H9 (cell line): ENCODE measurements at regions not wholly inside any gene's neighbourhood (a gene's known extent, or its start where the extent isn't known, plus 50 kb on each side); places are given as distances from the start of the nearest gene placed in this dataset.

Experiments used
- DNase-seq: peaks from one replicate; pipeline ENCODE4 v3.0.0-alpha.2; 2017
- H2AFZ ChIP-seq: one replicate; pipeline ENCODE4 v1.6.1; 2013; ENCODE audit warnings: mild to moderate bottlenecking, low read length, control low read depth, moderate library complexity
- H2AK5ac ChIP-seq: 2 replicates; pipeline ENCODE4 v1.6.1; 2013; ENCODE audit warnings: low read length, control low read depth, mixed read lengths; ENCODE audit not compliant: insufficient read length
- H2BK120ac ChIP-seq: one replicate; pipeline ENCODE4 v1.6.1; 2013; ENCODE audit warnings: low read depth, mild to moderate bottlenecking, low read length, control low read depth, inconsistent platforms; ENCODE audit not compliant: poor library complexity, severe bottlenecking
- H2BK12ac ChIP-seq: 2 replicates; pipeline ENCODE4 v1.6.1; 2013; ENCODE audit warnings: low read length, control low read depth, mixed read lengths, low read depth; ENCODE audit not compliant: insufficient read length
- H2BK15ac ChIP-seq: 2 replicates; pipeline ENCODE4 v1.6.1; 2013; ENCODE audit warnings: low read depth, low read length, control low read depth
- H2BK20ac ChIP-seq: one replicate; pipeline ENCODE4 v1.6.1; 2013; ENCODE audit warnings: low read depth, mild to moderate bottlenecking, low read length, control low read depth, inconsistent platforms; ENCODE audit not compliant: poor library complexity, severe bottlenecking
- H2BK5ac ChIP-seq: 2 replicates; pipeline ENCODE4 v1.6.1; 2013; ENCODE audit warnings: low read length, control low read depth, mixed read lengths; ENCODE audit not compliant: insufficient read length
- H3K14ac ChIP-seq: 2 replicates; pipeline ENCODE4 v1.6.1; 2013; ENCODE audit warnings: low read length, control low read depth; ENCODE audit not compliant: insufficient read depth
- H3K18ac ChIP-seq: 2 replicates; pipeline ENCODE4 v1.6.1; 2013; ENCODE audit warnings: low read depth, mild to moderate bottlenecking, mixed read lengths, low read length, control low read depth; ENCODE audit not compliant: insufficient read length
- H3K23ac ChIP-seq: 2 replicates; pipeline ENCODE4 v1.6.1; 2013; ENCODE audit warnings: low read length, control low read depth, mixed read lengths, low read depth; ENCODE audit not compliant: insufficient read length
- H3K23me2 ChIP-seq: 2 replicates; pipeline ENCODE4 v1.6.1; 2013; ENCODE audit warnings: low read depth, mild to moderate bottlenecking, mixed read lengths, low read length, control low read depth; ENCODE audit not compliant: insufficient read length, poor library complexity, severe bottlenecking
- H3K27ac ChIP-seq: 2 replicates; pipeline ENCODE4 v1.5.1; 2013; ENCODE audit warnings: low read length, control low read depth, mixed read lengths, low read depth; ENCODE audit not compliant: insufficient read length
- H3K27me3 ChIP-seq: 2 replicates; pipeline ENCODE4 v1.6.1; 2013; ENCODE audit warnings: low read length, control low read depth, inconsistent platforms; ENCODE audit not compliant: insufficient read depth
- H3K4ac ChIP-seq: 2 replicates; pipeline ENCODE4 v1.6.1; 2013; ENCODE audit warnings: low read depth, mild to moderate bottlenecking, control low read depth, inconsistent platforms, low read length, moderate library complexity
- H3K4me1 ChIP-seq: 2 replicates; pipeline ENCODE4 v1.6.1; 2013; ENCODE audit warnings: low read length, control low read depth, inconsistent platforms; ENCODE audit not compliant: insufficient read depth
- H3K4me2 ChIP-seq: 2 replicates; pipeline ENCODE4 v1.6.1; 2013; ENCODE audit warnings: low read length, control low read depth, mixed read lengths; ENCODE audit not compliant: insufficient read length, insufficient read depth
- H3K56ac ChIP-seq: 2 replicates; pipeline ENCODE4 v1.6.1; 2013; ENCODE audit warnings: low read depth, mild to moderate bottlenecking, mixed read lengths, low read length, control low read depth; ENCODE audit not compliant: insufficient read length
- H3K79me1 ChIP-seq: 2 replicates; pipeline ENCODE4 v1.6.1; 2013; ENCODE audit warnings: low read depth, mild to moderate bottlenecking, moderate library complexity, low read length, control low read depth, inconsistent platforms; ENCODE audit not compliant: insufficient read depth, poor library complexity, severe bottlenecking
- H3K79me2 ChIP-seq: 2 replicates; pipeline ENCODE4 v1.6.1; 2013; ENCODE audit warnings: low read length, control low read depth, inconsistent platforms; ENCODE audit not compliant: insufficient read depth
- H3K9ac ChIP-seq: 2 replicates; pipeline ENCODE4 v1.6.1; 2013; ENCODE audit warnings: low read length, control low read depth, mixed read lengths; ENCODE audit not compliant: insufficient read length; ENCODE audit errors: extremely low read depth
- H3K9me3 ChIP-seq: one replicate; pipeline ENCODE4 v1.6.1; 2013; ENCODE audit warnings: low read depth, low read length, inconsistent platforms; ENCODE audit not compliant: control insufficient read depth
- H3T11ph ChIP-seq: one replicate; pipeline ENCODE4 v1.6.1; 2013; ENCODE audit warnings: mild to moderate bottlenecking, low read length, control low read depth, inconsistent platforms
- H4K20me1 ChIP-seq: one replicate; pipeline ENCODE4 v1.6.1; 2013; ENCODE audit not compliant: control insufficient read depth, insufficient read length, insufficient read depth
- H4K5ac ChIP-seq: 2 replicates; pipeline ENCODE4 v1.6.1; 2013; ENCODE audit warnings: low read depth, mild to moderate bottlenecking, mixed read lengths, low read length, control low read depth; ENCODE audit not compliant: insufficient read length
- H4K8ac ChIP-seq: replicated peaks from 2 replicates; pipeline ENCODE4 v1.6.1; 2013; ENCODE audit warnings: low read length, control low read depth, mixed read lengths, low read depth; ENCODE audit not compliant: insufficient read length
- H4K91ac ChIP-seq: 2 replicates; pipeline ENCODE4 v1.6.1; 2013; ENCODE audit warnings: low read depth, mild to moderate bottlenecking, moderate library complexity, mixed read lengths, low read length, control low read depth; ENCODE audit not compliant: insufficient read length
- H3K27ac Mint-ChIP-seq, 3 experiments: 2 replicates in 2 of 3; 3 replicates in 1 of 3; pipeline ENCODE4 v1.8.0; 2020 to 2021; ENCODE audit warnings: mixed read lengths in 3 of 3, mild to moderate bottlenecking in 1 of 3, moderate library complexity in 1 of 3
- H3K27me3 Mint-ChIP-seq: 2 replicates; pipeline ENCODE4 v1.8.0; 2021; ENCODE audit warnings: low read depth, mild to moderate bottlenecking, moderate library complexity, mixed read lengths
- H3K36me3 Mint-ChIP-seq, 3 experiments: 2 replicates in 2 of 3; 3 replicates in 1 of 3; pipeline ENCODE4 v1.8.0; 2020 to 2021; ENCODE audit warnings: low read depth in 3 of 3, mixed read lengths in 3 of 3; ENCODE audit not compliant: insufficient read depth in 1 of 3
- H3K4me1 Mint-ChIP-seq, 2 experiments: 2 replicates each; pipeline ENCODE4 v1.8.0; 2020; ENCODE audit warnings: mixed read lengths in 2 of 2
- H3K4me3 Mint-ChIP-seq, 2 experiments: 2 replicates in 1 of 2; 3 replicates in 1 of 2; pipeline ENCODE4 v1.8.0; 2020 to 2021; ENCODE audit warnings: mild to moderate bottlenecking in 2 of 2, mixed read lengths in 2 of 2, moderate library complexity in 1 of 2
- H3K9me3 Mint-ChIP-seq, 2 experiments: 2 replicates in 1 of 2; 3 replicates in 1 of 2; pipeline ENCODE4 v1.8.0; 2020; ENCODE audit warnings: mild to moderate bottlenecking in 2 of 2, mixed read lengths in 2 of 2, moderate library complexity in 1 of 2
- WGBS: extraction: QIAGEN DNeasy Blood & Tissue Kit; methylation state at CpG from one replicate; pipeline ENCODE4 v1.1.7; 2013; ENCODE audit warnings: missing lambda C conversion rate, low lambda C conversion rate, mixed read lengths; ENCODE audit not compliant: insufficient read length; ENCODE audit errors: extremely low coverage; 5-methylcytosine and 5-hydroxymethylcytosine counted together
- TF ChIP-seq, protein P1 (sequence below): fragments of 200-600 bp; sonication (generic); conservative IDR thresholded peaks from 3 replicates; pipeline ENCODE4 v1.8.0; 2021; ENCODE audit warnings: antibody characterized with exemption, mild to moderate bottlenecking

- no peaks in the 10 kb centered on the region for H3K79me1 ChIP-seq
- H2BK5ac ChIP-seq, result no peak overlapping the region
- H3K9me3 Mint-ChIP-seq, result no peaks in the 10 kb centered on the region
- H3K36me3 Mint-ChIP-seq, result no peaks in the 10 kb centered on the region
- no peak overlapping the region for H3K4ac ChIP-seq
- no peak overlapping the region for H2BK15ac ChIP-seq
- H3K18ac ChIP-seq, result no peak overlapping the region
- H2BK20ac ChIP-seq, result no peak overlapping the region
- H3K23me2 ChIP-seq, result no peaks in the 10 kb centered on the region
- DNase-seq, result no peak
- H3K4me1 Mint-ChIP-seq, result no peaks in the 10 kb centered on the region
- no peaks in the 10 kb centered on the region for H3K4me1 ChIP-seq
- no peaks in the 10 kb centered on the region for H3K79me2 ChIP-seq
- no peaks in the 10 kb centered on the region for H3K9me3 ChIP-seq
- no peak overlapping the region for H2BK12ac ChIP-seq
- no peak overlapping the region for H4K8ac ChIP-seq
- no peak overlapping the region for H3K4me3 Mint-ChIP-seq
- H3K27ac ChIP-seq, result no peak overlapping the region
- TF ChIP-seq, protein P1, sequence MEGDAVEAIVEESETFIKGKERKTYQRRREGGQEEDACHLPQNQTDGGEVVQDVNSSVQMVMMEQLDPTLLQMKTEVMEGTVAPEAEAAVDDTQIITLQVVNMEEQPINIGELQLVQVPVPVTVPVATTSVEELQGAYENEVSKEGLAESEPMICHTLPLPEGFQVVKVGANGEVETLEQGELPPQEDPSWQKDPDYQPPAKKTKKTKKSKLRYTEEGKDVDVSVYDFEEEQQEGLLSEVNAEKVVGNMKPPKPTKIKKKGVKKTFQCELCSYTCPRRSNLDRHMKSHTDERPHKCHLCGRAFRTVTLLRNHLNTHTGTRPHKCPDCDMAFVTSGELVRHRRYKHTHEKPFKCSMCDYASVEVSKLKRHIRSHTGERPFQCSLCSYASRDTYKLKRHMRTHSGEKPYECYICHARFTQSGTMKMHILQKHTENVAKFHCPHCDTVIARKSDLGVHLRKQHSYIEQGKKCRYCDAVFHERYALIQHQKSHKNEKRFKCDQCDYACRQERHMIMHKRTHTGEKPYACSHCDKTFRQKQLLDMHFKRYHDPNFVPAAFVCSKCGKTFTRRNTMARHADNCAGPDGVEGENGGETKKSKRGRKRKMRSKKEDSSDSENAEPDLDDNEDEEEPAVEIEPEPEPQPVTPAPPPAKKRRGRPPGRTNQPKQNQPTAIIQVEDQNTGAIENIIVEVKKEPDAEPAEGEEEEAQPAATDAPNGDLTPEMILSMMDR, result no peak
- H3K23ac ChIP-seq, result no peak overlapping the region
- no peak overlapping the region for H2BK120ac ChIP-seq
- no peak overlapping the region for H3K9ac ChIP-seq
- no peak overlapping the region for H3K14ac ChIP-seq
- no peak overlapping the region for H2AFZ ChIP-seq
- WGBS, result no CpG with 5 or more reads among the region's 4 CpGs
- H2AK5ac ChIP-seq, result no peak overlapping the region
- H4K5ac ChIP-seq, result no peak overlapping the region
- no peaks in the 10 kb centered on the region for H4K20me1 ChIP-seq
- H4K91ac ChIP-seq, result no peak overlapping the region
- no peak overlapping the region for H3K56ac ChIP-seq
- 0 out of 2 replicates have a peak, but pooled peaks cover 2% of the 10 kb centered on the region for H3K27me3 Mint-ChIP-seq
- no peaks in the 10 kb centered on the region for H3K27me3 ChIP-seq
- no peak overlapping the region for H3K27ac Mint-ChIP-seq
- H3T11ph ChIP-seq, result no peak overlapping the region
- no peak overlapping the region for H3K4me2 ChIP-seq
These were observed 645.1 kb downstream of the CDH8 start for GRCh38 chr16:61390965-61391637.
